B cell (primary cell): ENCODE measurements at regions not wholly inside any gene's neighbourhood (a gene's known extent, or its start where the extent isn't known, plus 50 kb on each side); places are given as distances from the start of the nearest gene placed in this dataset.

Experiments used
- ATAC-seq: fragments of 200-7000 bp; cut with Tn5 transposase; one replicate; pipeline ENCODE4 v1.10.0; 2021; ENCODE audit warnings: low read depth, mild to moderate bottlenecking, moderate number of reproducible peaks, moderate library complexity
- CTCF ChIA-PET: fragments of 350-600 bp; sonication (Branson Sonifier 250); formaldehyde crosslinking; loops from one replicate; lab custom pipeline; 2021; ENCODE audit warnings: antibody characterized with exemption, inconsistent platforms; lab: Charles Lee
- POLR2A ChIA-PET: fragments of 350-600 bp; sonication (Branson Sonifier 250); formaldehyde crosslinking; loops from one replicate; lab custom pipeline; 2021; ENCODE audit warnings: antibody characterized with exemption; lab: Charles Lee
- DNase-seq: peaks from one replicate; pipeline ENCODE4 v3.0.0; 2013
- H2AFZ ChIP-seq: 2 replicates; pipeline ENCODE4 v1.6.1; 2012; ENCODE audit warnings: mild to moderate bottlenecking, low read depth, low read length; ENCODE audit not compliant: insufficient read depth, poor library complexity, severe bottlenecking
- H3K27ac ChIP-seq, 2 donors: 1 replicate in 1 of 2; 2 replicates in 1 of 2; pipeline ENCODE4 v1.5.1; 2012 to 2013; ENCODE audit warnings: low read length in 2 of 2, mild to moderate bottlenecking in 2 of 2, moderate library complexity in 1 of 2
- H3K27me3 ChIP-seq, 4 experiments: fragments of 200-600 bp in 1 of 4; sonication (generic) in 1 of 4; replicated peaks in 1 of 4; 1 replicate in 2 of 4; 2 replicates in 2 of 4; pipeline versions ENCODE4 v1.6.1 to v1.7.0; 2013 to 2016; ENCODE audit warnings: low read length in 3 of 4, mild to moderate bottlenecking in 2 of 4, mixed read lengths in 1 of 4, moderate library complexity in 1 of 4; ENCODE audit not compliant: insufficient read depth in 4 of 4, control insufficient read depth in 3 of 4; ENCODE audit errors: control extremely low read depth in 1 of 4
- H3K36me3 ChIP-seq, 2 experiments: replicated peaks in 1 of 2; 1 replicate in 1 of 2; 2 replicates in 1 of 2; pipeline versions ENCODE4 v1.6.1 to v1.7.1; 2013; ENCODE audit warnings: low read length in 1 of 2; ENCODE audit not compliant: insufficient read depth in 2 of 2, control insufficient read depth in 1 of 2; ENCODE audit errors: control extremely low read depth in 1 of 2, extremely low read depth in 1 of 2
- H3K4me1 ChIP-seq, 2 donors: fragments of 200-600 bp in 1 of 2; sonication (generic) in 1 of 2; 1 replicate in 1 of 2; 2 replicates in 1 of 2; pipeline versions ENCODE4 v1.5.1 to v1.6.1; 2013 to 2017; ENCODE audit warnings: low read length in 2 of 2; ENCODE audit not compliant: control insufficient read depth in 2 of 2, insufficient read depth in 2 of 2
- H3K4me2 ChIP-seq: replicated peaks from 2 replicates; pipeline ENCODE3; 2012; ENCODE audit warnings: mild to moderate bottlenecking, low read depth, low read length; ENCODE audit not compliant: poor library complexity, severe bottlenecking
- H3K4me3 ChIP-seq, 5 experiments: fragments of 200-600 bp in 1 of 5; sonication (generic) in 1 of 5; 1 replicate in 3 of 5; 2 replicates in 2 of 5; pipeline versions ENCODE4 v1.5.1 to v1.7.0; 2011 to 2016; ENCODE audit warnings: low read length in 4 of 5, mild to moderate bottlenecking in 4 of 5, low read depth in 2 of 5, control low read depth in 1 of 5, moderate library complexity in 1 of 5; ENCODE audit not compliant: insufficient read depth in 1 of 5; ENCODE audit errors: control extremely low read depth in 1 of 5, extremely low read depth in 1 of 5
- H3K79me2 ChIP-seq: fragments of 200-600 bp; sonication (generic); one replicate; pipeline ENCODE4 v1.6.0; 2016; ENCODE audit warnings: low read length; ENCODE audit not compliant: control insufficient read depth, insufficient read depth
- H3K9ac ChIP-seq: fragments of 200-600 bp; sonication (generic); 2 replicates; pipeline ENCODE4 v1.6.1; 2017; ENCODE audit warnings: mild to moderate bottlenecking, low read length, moderate library complexity
- H3K9me3 ChIP-seq, 3 donors: one replicate each; pipeline versions ENCODE4 v1.6.1 to v1.7.1; 2013; ENCODE audit warnings: low read length in 2 of 3; ENCODE audit not compliant: control insufficient read depth in 2 of 3, insufficient read depth in 1 of 3; ENCODE audit errors: control extremely low read depth in 1 of 3
- H4K20me1 ChIP-seq: 2 replicates; pipeline ENCODE4 v1.6.0; 2012; ENCODE audit warnings: mild to moderate bottlenecking, low read length; ENCODE audit not compliant: insufficient read depth, control insufficient read depth, poor library complexity, severe bottlenecking
- H3K27ac Mint-ChIP-seq: one replicate; pipeline ENCODE4 v1.8.0; 2021; ENCODE audit warnings: mixed read lengths
- H3K27me3 Mint-ChIP-seq: one replicate; pipeline ENCODE4 v1.8.0; 2021; ENCODE audit warnings: mixed read lengths
- H3K4me1 Mint-ChIP-seq: one replicate; pipeline ENCODE4 v1.8.0; 2021; ENCODE audit warnings: mixed read lengths
- H3K4me3 Mint-ChIP-seq: one replicate; pipeline ENCODE4 v1.8.0; 2021; ENCODE audit warnings: mixed read lengths
- H3K9me3 Mint-ChIP-seq: one replicate; pipeline ENCODE4 v1.8.0; 2022; ENCODE audit warnings: mixed read lengths; ENCODE audit not compliant: insufficient read depth
- CTCF ChIP-seq: fragments of 200-600 bp; IDR thresholded peaks from one replicate; pipeline ENCODE4 v1.8.0; 2022; ENCODE audit warnings: antibody characterized with exemption, mild to moderate bottlenecking
- EZH2 ChIP-seq: IDR thresholded peaks from 2 replicates; pipeline ENCODE4 v1.6.1; 2012; ENCODE audit warnings: borderline replicate concordance, low read depth, mild to moderate bottlenecking, moderate library complexity, low read length; ENCODE audit not compliant: insufficient read depth, poor library complexity, severe bottlenecking
- WGBS: methylation state at CpG from one replicate; pipeline ENCODE4 v1.1.5; 2013; ENCODE audit warnings: missing lambda C conversion rate; ENCODE audit not compliant: insufficient coverage; 5-methylcytosine and 5-hydroxymethylcytosine counted together
- intact Hi-C: fragments of 100-400 bp; cut with micrococcal nuclease; formaldehyde crosslinking; loops from one replicate; pipeline ENCODE4 v1.10.0; 2022

DNA sequence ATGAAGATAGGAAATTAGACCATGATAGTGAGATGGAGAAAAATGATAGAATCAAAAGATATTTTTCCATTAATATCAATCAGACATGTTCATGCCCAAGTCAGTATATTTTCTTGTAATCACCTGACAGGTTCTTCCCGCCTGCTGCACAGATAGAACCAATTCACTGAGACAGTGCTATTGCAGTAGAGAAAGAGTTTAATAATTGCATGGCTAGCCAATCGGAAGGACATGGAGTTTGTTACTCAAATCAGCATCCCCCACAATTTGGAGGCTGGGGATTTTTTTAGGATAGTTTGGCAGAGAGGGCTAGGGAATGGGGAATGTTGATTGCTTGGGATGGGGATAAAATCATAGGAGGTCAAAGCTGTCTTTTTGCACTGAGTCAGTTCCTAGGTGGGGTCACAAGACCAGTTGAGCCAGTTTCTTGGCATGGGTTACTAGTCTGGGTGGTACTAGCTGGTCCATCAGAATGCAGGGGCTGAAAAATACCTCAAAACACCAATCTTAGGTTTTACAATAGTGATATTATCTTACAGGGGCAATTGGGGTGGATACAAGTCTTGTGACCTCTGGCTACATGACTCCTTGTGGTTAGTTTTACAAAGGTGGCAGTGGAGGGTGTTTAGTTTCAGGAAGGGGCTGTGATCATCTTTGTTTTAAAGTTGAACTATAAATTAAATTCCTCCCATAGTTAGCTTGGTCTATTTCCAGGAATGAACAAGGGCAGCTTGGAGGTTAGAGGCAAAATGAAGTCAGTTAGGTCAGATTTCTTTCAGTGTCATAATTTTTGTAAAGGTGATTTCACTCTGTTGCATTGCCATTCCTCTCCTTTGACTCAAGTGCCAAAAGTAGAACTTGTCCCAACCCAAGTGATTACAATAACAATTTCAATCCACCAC, 100.3 kb upstream of the PDE5A start:
- POLR2A ChIA-PET: no interaction called here
- no peak overlapping the region for H3K27ac Mint-ChIP-seq
- TF ChIP-seq CTCF (no peak), EZH2 (no peak)
- intact Hi-C loops: no loop called here
- Histone ChIP-seq H2AFZ (no peak overlapping the region), H3K4me3 (no peak overlapping the region), H3K36me3 (no peaks in the 10 kb centered on the region), H3K79me2 (no peaks in the 10 kb centered on the region), H3K27ac (no peak overlapping the region), H3K4me2 (no peak overlapping the region), H3K9ac (no peak overlapping the region), H3K27me3 (no peaks in the 10 kb centered on the region), H3K4me1 (no peaks in the 10 kb centered on the region), H4K20me1 (no peaks in the 10 kb centered on the region), H3K9me3 (no peaks in the 10 kb centered on the region)
- CTCF ChIA-PET: no interaction called here
- no peaks in the 10 kb centered on the region for H3K4me1 Mint-ChIP-seq
- H3K9me3 Mint-ChIP-seq: no peaks in the 10 kb centered on the region
- DNase-seq: no peak
- ATAC-seq: no peak
- H3K27me3 Mint-ChIP-seq: no peaks in the 10 kb centered on the region
- no CpG with 5 or more reads among the region's 2 CpGs for WGBS
- H3K4me3 Mint-ChIP-seq: no peak overlapping the region

- no CpG with 5 or more reads among the region's 1 CpG for WGBS
- no peaks in the 10 kb centered on the region for H3K27me3 Mint-ChIP-seq
- no peak overlapping the region for H3K27ac Mint-ChIP-seq
- Histone ChIP-seq H3K27ac (no peak overlapping the region), H3K4me2 (no peak overlapping the region), H3K4me1 (no peaks in the 10 kb centered on the region), H2AFZ (no peak overlapping the region), H4K20me1 (no peaks in the 10 kb centered on the region), H3K9ac (no peak overlapping the region), H3K27me3 (no peaks in the 10 kb centered on the region), H3K36me3 (no peaks in the 10 kb centered on the region), H3K79me2 (no peaks in the 10 kb centered on the region), H3K9me3 (no peaks in the 10 kb centered on the region), H3K4me3 (no peak overlapping the region)
- H3K9me3 Mint-ChIP-seq: no peaks in the 10 kb centered on the region
- ChIA-PET POLR2A (no interaction called here), CTCF (no interaction called here)
- TF ChIP-seq CTCF: no peak
- TF ChIP-seq EZH2: no peak
- ATAC-seq (no peak), DNase-seq (no peak)
- intact Hi-C loops: no loop called here
- H3K4me1 Mint-ChIP-seq: no peaks in the 10 kb centered on the region
- no peak overlapping the region for H3K4me3 Mint-ChIP-seq
Observed at GRCh38 chr4:119728185-119728584, 99.6 kb upstream of the PDE5A start.
